ENCODE measurements at regions not wholly inside any gene's neighbourhood (a gene's known extent, or its start where the extent isn't known, plus 50 kb on each side); places are given as distances from the start of the nearest gene placed in this dataset.
A peak's percentile ranks its signal among the peaks of the same experiment; 100 is the strongest.

DNA sequence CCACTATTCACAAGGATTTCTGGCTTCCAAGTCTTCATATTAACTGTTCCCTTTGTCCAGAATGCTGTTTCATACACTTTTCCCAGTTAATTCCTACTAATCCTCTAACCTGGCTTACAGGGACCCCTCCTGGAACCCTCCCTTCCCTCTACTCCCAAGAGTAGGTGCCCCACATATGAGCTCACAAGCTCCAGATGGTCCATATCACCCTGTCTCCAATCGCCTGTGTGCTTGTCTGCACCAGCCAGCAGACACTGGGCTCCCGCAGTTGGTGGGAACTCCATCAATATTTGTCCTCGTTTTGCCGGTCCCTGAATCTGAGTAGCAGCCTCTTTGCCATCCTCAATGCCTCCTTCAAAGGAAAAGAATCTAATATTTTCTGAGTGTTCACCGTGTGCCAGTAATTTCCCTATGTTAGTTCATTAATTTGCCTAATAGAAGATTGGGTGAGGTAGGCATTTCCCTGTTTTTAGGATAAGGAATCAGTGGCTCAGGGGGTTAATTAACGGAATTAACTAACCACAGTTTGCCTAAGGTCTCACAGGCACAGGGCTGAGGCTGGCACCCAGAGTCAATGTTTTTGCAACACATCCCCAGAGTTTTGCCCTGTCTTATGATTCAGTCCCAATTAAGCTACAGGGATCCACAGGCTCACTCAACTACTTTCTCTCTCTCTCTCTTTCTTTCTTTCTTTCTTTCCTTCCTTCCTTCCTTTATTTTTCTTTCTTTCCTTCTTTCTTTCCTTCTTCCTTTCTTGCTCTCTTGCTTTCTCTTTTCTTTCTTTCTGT lies 141.6 kb upstream of the CYP1B1 start:
- Histone ChIP-seq H3K36me3 (replicated peaks; ENCODE audit: control insufficient read depth, insufficient read depth, low read length) (no peaks in the 10 kb centered on the region), H3K27me3 (ENCODE audit: control insufficient read depth, insufficient read depth, low read length) (no peaks in the 10 kb centered on the region), H3K4me3 (ENCODE audit: insufficient read depth, low read depth, low read length) (no peak overlapping the region)
- no peak for DNase-seq

DNA sequence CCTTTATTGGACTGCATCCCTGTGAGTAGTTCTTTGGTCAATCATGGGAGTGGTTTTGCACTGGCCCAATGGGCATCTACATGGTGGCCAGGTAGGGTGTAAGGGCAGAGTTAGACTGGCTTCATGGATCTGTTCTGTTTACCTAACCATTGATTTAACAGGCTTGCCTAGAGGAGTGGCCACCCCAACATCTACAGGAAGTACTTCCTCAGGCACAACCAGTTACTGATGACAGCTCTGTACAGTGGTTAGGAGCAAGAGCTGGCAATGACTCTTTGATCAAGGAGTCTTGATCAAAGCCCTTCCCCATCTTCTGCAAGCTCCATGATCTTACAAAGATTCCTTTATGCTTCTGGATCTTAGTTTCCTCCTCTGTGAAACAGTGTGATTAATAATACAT lies 140.9 kb upstream of the CYP1B1 start:
- no peaks in the 10 kb centered on the region for H3K27me3 ChIP-seq (ENCODE audit: control insufficient read depth, insufficient read depth, low read length)
- no peak for DNase-seq
- H3K4me3 ChIP-seq (ENCODE audit: insufficient read depth, low read depth, low read length): no peak overlapping the region
- no peaks in the 10 kb centered on the region for H3K36me3 ChIP-seq (replicated peaks; ENCODE audit: control insufficient read depth, insufficient read depth, low read length)

DNA sequence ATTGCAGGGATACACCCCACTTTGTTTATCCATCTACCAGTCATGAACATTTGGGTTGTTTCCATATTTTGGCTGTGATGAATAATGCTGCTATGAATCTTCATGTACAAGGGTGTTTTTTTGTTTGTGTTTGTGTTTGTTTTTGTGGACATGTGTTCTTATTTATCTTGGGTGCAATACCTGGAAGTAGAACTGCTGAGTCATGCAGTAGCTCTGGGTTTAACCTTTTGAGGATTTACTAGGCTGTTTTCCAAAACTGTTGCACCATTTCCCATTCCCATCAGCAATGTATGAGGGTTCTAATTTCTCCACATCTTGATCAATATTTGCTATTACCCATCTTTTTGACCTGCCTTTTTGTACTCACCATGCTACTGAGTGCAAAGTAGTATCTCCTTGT lies 140.0 kb upstream of the CYP1B1 start:
- no peak for DNase-seq
- Histone ChIP-seq H3K36me3 (replicated peaks; ENCODE audit: control insufficient read depth, insufficient read depth, low read length) (no peaks in the 10 kb centered on the region), H3K27me3 (ENCODE audit: control insufficient read depth, insufficient read depth, low read length) (no peaks in the 10 kb centered on the region), H3K4me3 (ENCODE audit: insufficient read depth, low read depth, low read length) (no peak overlapping the region)

DNA sequence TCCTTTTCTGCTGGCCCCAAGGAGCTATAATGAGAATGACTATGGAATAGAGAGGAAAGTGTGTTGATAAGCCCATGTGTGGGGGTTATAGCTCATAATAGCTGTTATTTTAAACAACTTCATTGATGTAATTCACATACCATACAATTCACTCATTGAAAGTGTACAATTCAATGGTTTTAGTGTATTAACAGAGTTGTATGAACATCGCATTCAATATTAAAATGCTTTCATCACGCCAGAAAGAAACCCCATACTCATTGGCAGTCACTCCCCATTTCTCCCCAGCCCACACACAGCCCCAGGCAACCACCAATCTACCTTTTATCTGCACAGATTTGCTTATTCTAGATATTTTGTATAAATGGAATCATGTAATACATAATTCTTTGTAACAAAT lies 139.6 kb upstream of the CYP1B1 start:
- Histone ChIP-seq H3K27me3 (ENCODE audit: control insufficient read depth, insufficient read depth, low read length) (no peaks in the 10 kb centered on the region), H3K4me3 (ENCODE audit: insufficient read depth, low read depth, low read length) (no peak overlapping the region)
- DNase-seq: no peak

DNA sequence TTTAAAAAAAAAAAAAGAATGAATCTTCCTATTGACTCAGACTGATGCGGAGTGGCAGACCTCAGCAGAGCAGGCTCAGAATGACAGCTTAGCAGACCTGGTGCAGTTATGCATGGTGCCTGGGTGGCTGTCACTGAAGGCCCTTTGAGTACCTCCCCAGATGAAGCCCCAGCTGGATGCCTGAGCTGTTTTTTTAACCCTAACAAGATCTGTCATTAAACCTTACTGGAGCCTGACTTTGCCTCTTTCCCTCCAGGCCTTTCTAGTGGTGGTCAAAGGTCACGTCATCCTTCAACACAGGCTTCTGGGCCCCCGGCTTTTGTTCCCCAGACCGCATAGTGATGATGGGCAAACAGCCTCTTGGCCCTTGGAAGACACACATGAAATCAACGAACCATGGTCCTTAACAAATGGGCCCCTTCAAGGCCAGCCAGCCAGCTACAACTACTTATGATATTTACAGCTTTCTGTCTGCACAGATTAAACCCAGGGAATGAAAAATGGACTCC lies 138.3 kb upstream of the CYP1B1 start:
- no peak overlapping the region for H3K4me3 ChIP-seq (ENCODE audit: insufficient read depth, low read depth, low read length)
- H3K36me3 ChIP-seq (replicated peaks; ENCODE audit: control insufficient read depth, insufficient read depth, low read length): no peaks in the 10 kb centered on the region
- DNase-seq: no peak
- H3K27me3 ChIP-seq (ENCODE audit: control insufficient read depth, insufficient read depth, low read length): no peaks in the 10 kb centered on the region

More for the DNA sequence above, 139.6 kb upstream of the CYP1B1 start:
- H3K36me3 ChIP-seq (replicated peaks; ENCODE audit: control insufficient read depth, insufficient read depth, low read length): no peaks in the 10 kb centered on the region

DNA sequence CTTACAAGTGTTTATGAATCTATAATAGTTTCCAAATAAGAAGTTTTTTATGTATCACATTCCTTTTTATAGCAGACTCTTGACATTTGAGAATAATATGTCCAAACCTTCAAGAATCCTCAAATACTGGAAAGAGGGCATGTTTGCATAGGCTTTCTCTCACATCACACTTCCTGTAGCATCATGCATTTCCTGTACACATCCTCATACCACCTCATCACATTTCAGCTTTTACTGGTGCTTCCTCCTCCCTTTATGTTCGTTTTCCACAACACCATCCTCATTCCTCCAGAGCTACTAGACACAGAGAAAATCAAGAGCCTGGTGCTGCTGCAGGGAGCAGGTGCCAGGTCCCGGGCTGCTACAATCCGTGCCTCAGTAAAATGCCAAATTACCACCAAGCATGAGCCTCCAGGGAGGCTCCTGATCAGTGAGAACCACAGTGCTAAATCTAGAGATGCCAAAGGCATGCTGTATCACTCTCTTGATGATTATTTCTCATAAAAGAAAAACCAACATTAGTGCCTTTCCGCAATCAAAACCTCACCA lies 137.7 kb upstream of the CYP1B1 start:
- H3K36me3 ChIP-seq (replicated peaks; ENCODE audit: control insufficient read depth, insufficient read depth, low read length): no peaks in the 10 kb centered on the region
- no peaks in the 10 kb centered on the region for H3K27me3 ChIP-seq (ENCODE audit: control insufficient read depth, insufficient read depth, low read length)
- no peak for DNase-seq
- no peak overlapping the region for H3K4me3 ChIP-seq (ENCODE audit: insufficient read depth, low read depth, low read length)

DNA sequence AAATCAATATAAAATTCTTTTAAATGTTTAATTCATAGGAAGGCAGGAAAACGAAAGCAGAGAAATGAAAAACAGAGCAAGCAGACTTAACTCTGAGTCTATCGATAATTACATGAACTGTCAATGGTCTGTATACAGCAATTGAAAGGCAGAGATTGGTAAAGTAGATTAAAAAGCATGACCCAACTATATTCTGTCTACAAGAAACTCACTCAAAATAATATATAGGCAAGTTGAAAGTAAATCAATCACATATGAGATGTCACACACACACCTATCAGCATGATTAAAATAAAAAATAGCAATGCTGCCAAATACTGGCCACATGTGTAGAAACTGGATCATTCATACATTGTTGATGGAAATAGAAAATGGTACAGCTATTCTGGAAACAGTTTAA lies 136.4 kb upstream of the CYP1B1 start:
- DNase-seq: no peak
- no peak overlapping the region for H3K4me3 ChIP-seq (ENCODE audit: insufficient read depth, low read depth, low read length)
- no peaks in the 10 kb centered on the region for H3K36me3 ChIP-seq (replicated peaks; ENCODE audit: control insufficient read depth, insufficient read depth, low read length)
- no peaks in the 10 kb centered on the region for H3K27me3 ChIP-seq (ENCODE audit: control insufficient read depth, insufficient read depth, low read length)

DNA sequence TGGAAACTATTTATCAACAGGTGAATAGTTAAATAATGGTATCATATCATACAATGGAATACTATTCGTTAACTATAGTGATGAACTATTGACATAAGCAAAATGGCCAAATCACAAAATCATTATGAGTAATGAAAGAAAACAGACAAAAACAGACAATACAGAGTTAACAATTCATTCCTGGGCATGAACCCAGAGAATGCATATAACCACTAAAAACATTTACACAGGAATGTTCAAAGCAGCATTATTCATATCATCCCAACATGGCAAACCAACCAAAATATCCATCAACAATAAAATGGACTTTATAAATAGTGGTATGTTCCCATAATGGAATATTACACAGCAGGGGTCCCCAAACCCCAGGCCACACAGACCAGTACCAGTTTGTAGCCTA lies 131.2 kb upstream of the CYP1B1 start:
- Histone ChIP-seq H3K36me3 (replicated peaks; ENCODE audit: control insufficient read depth, insufficient read depth, low read length) (no peaks in the 10 kb centered on the region), H3K4me3 (ENCODE audit: insufficient read depth, low read depth, low read length) (no peak overlapping the region), H3K27me3 (ENCODE audit: control insufficient read depth, insufficient read depth, low read length) (no peaks in the 10 kb centered on the region)
- no peak for DNase-seq

DNA sequence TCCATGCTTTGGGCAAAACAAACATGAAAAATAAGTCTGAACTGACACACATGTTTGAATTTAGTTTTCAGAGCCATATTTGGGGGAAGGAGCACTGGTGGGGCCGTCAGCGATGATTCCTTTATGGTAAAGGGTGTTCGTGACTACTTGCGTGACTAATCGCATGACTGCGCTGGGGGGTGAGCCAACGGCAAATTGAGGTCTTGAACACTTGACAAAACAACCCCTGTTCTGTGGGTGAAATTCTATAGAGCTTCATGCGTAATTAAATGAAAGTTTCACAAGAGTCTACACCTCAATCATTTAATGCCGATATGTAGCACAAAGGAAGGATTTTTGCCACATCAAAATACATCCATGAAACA lies 127.5 kb upstream of the CYP1B1 start:
- Histone ChIP-seq H3K27me3 (ENCODE audit: control insufficient read depth, insufficient read depth, low read length) (no peaks in the 10 kb centered on the region), H3K36me3 (replicated peaks; ENCODE audit: control insufficient read depth, insufficient read depth, low read length) (no peaks in the 10 kb centered on the region), H3K4me3 (ENCODE audit: insufficient read depth, low read depth, low read length) (no peak overlapping the region)
- DNase-seq: no peak

DNA sequence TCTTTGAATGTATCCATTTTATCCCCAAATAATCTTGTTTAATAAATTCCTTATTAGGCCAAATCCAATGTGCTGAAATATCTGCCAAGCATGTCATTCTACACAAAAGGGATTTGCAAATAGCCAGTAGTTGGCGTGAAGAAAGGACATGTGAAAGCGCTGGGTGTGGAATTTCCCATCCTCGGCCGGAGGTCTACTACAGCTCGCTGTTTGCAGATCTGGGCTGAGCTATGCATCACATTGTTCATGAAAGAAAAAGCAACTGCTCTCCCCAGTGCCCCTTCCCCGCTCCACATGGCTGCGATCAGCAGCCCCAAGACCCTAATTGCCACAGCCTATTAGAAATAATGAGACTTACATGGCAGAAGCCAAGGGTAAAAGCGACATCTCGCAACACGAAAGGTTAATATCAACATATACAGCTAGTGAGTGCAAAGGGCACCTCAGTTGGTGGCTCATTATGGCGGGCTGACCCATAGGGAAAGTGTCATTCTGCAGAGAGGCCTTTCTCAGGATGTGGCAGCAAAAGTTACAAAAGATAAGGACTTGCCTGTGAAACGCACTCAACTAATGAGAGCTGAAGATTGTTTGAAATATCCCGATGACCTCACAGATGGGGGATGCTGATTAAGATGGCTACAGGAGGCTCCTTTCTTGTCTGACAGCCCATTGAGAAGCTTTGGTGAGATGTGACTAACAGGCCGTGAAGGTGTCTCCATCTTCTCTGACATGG lies 126.9 kb upstream of the CYP1B1 start:
- H3K4me3 ChIP-seq (ENCODE audit: insufficient read depth, low read depth, low read length): no peak overlapping the region
- no peaks in the 10 kb centered on the region for H3K27me3 ChIP-seq (ENCODE audit: control insufficient read depth, insufficient read depth, low read length)
- no peaks in the 10 kb centered on the region for H3K36me3 ChIP-seq (replicated peaks; ENCODE audit: control insufficient read depth, insufficient read depth, low read length)
- no peak for DNase-seq

DNA sequence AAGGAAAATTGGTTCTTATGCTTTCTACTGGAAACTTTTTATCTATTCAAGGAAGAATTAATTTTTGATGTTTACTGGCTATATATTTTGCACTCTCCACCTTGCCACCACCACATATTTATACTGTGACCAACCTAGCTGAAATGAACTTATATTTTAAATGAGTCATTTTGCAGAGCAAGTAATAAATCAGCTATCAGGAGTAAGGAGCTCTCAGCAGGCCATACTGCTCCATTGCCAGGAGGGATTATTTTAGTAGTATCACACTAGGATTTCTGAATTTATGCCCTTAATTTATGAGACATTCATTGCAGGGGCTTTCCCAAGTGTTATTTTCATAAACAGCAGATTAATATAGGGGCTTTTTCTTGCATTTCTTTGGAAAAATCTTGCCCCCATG lies 125.8 kb upstream of the CYP1B1 start:
- H3K4me3 ChIP-seq (ENCODE audit: insufficient read depth, low read depth, low read length): no peak overlapping the region
- no peak for DNase-seq
- H3K36me3 ChIP-seq (replicated peaks; ENCODE audit: control insufficient read depth, insufficient read depth, low read length): no peaks in the 10 kb centered on the region
- H3K27me3 ChIP-seq (ENCODE audit: control insufficient read depth, insufficient read depth, low read length): no peaks in the 10 kb centered on the region

DNA sequence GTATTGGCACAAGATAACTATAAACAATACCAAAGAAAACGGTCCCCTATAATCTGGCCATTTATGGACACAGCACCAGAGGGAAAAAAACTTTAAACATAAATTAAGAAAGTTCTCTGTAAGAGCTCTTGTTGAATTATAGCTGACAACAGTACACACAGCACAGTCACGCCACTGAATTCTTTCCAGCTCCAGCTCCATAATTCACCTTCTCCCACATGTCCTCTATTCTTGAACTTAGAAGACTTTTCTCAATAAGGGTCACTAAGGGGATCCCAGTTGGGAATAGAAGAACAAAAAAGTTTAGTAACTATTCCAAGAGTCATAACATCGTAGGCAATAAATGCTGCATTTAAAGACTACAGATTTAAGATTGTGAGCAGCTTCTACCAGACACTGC lies 124.6 kb upstream of the CYP1B1 start:
- H3K4me3 ChIP-seq (ENCODE audit: insufficient read depth, low read depth, low read length): no peak overlapping the region
- DNase-seq: no peak
- no peaks in the 10 kb centered on the region for H3K36me3 ChIP-seq (replicated peaks; ENCODE audit: control insufficient read depth, insufficient read depth, low read length)
- no peaks in the 10 kb centered on the region for H3K27me3 ChIP-seq (ENCODE audit: control insufficient read depth, insufficient read depth, low read length)

DNA sequence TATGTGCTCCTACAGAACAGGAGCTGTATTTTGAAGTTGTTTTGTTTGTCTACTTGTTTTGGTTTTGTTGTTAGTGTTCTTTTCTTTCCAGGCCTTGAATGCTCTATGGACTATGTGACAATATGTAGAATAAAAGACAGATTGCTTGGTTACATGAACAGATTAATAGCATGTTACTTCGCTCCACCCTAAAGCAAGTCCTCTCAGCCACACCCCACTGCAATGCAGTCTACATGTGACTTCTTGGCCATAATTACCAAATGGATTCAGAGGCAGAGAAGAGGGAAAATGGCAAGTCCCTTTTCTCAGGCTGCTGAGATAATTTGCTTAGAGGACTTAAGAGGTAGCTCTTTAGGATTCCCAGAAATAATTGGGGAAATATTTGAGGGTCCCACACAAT lies 123.2 kb upstream of the CYP1B1 start:
- Histone ChIP-seq H3K36me3 (replicated peaks; ENCODE audit: control insufficient read depth, insufficient read depth, low read length) (no peaks in the 10 kb centered on the region), H3K4me3 (ENCODE audit: insufficient read depth, low read depth, low read length) (no peak overlapping the region), H3K27me3 (ENCODE audit: control insufficient read depth, insufficient read depth, low read length) (no peaks in the 10 kb centered on the region)
- DNase-seq: no peak

DNA sequence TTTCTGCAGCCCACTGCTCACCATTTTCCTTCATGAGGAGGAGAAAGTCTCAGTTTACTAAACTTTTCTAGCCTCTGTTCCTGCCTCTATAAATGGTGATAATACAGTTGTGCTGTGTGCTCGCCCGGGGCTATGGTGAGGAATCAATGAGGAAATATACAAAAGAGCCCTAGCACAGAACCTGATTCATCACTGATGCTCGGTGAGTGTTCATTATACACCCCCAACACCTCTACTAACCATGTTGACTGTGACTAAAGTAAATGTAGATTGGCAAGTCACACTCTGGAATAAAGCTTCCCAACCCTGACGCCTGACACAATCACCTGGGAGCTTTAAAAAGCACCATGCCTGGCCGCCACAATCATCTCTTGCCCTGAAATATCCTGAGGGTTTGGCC lies 118.8 kb upstream of the CYP1B1 start:
- DNase-seq: no peak
- Histone ChIP-seq H3K36me3 (replicated peaks; ENCODE audit: control insufficient read depth, insufficient read depth, low read length) (no peaks in the 10 kb centered on the region), H3K27me3 (ENCODE audit: control insufficient read depth, insufficient read depth, low read length) (no peaks in the 10 kb centered on the region), H3K4me3 (ENCODE audit: insufficient read depth, low read depth, low read length) (no peak overlapping the region)

DNA sequence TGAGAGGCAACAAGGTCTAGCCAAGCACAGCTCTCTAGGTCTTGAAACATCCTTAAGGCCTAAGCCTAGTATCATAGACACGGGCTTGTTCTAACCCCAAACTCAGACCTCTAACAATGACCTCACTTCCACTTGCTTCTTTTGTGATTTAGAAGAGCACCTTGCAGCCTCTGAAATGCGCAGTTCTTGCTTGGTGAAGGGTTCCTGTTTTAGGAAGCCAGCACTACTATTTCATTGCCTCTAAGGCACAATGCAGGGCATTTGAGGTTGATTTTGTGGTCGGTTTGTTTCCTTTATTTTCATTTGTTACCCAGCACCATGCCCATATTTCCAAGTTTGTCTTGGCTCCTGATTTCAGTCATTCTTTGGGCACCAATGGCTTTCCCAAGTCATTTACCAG lies 117.0 kb upstream of the CYP1B1 start:
- no peaks in the 10 kb centered on the region for H3K27me3 ChIP-seq (ENCODE audit: control insufficient read depth, insufficient read depth, low read length)
- H3K36me3 ChIP-seq (replicated peaks; ENCODE audit: control insufficient read depth, insufficient read depth, low read length): no peaks in the 10 kb centered on the region
- no peak overlapping the region for H3K4me3 ChIP-seq (ENCODE audit: insufficient read depth, low read depth, low read length)
- DNase-seq: peak; percentile 8

All from H7 (cell line).